Lower lobe of right lung (tissue), 2 donors: ENCODE measurements at regions not wholly inside any gene's neighbourhood (a gene's known extent, or its start where the extent isn't known, plus 50 kb on each side); places are given as distances from the start of the nearest gene placed in this dataset.
"Not testable (repeated sequence)": the region's sequence is repeated elsewhere in the genome, so short reads cannot be mapped to it uniquely, and the experiment has no call there.

Experiments used
- ATAC-seq, 2 donors: fragments of 200-7000 bp; cut with Tn5 transposase; one replicate each; pipeline ENCODE4 v1.9.1; 2020 to 2022; ENCODE audit warnings: mild to moderate bottlenecking in 2 of 2, moderate library complexity in 2 of 2
- DNase-seq: peaks from one replicate; pipeline ENCODE4 v3.0.0-alpha.2; 2020
- H3K27ac ChIP-seq: fragments of 200-600 bp; one replicate; pipeline ENCODE4 v1.8.0; 2022
- H3K27me3 ChIP-seq: fragments of 200-600 bp; one replicate; pipeline ENCODE4 v1.8.0; 2022; ENCODE audit warnings: low read depth
- H3K36me3 ChIP-seq: fragments of 200-600 bp; one replicate; pipeline ENCODE4 v1.8.0; 2022; ENCODE audit warnings: mild to moderate bottlenecking
- H3K4me1 ChIP-seq: fragments of 200-600 bp; one replicate; pipeline ENCODE4 v1.8.0; 2022
- H3K4me3 ChIP-seq: fragments of 200-600 bp; one replicate; pipeline ENCODE4 v1.8.0; 2022; ENCODE audit warnings: mild to moderate bottlenecking
- H3K9me3 ChIP-seq: fragments of 200-600 bp; one replicate; pipeline ENCODE4 v1.8.0; 2022
- CTCF ChIP-seq: fragments of 200-600 bp; IDR thresholded peaks from one replicate; pipeline ENCODE4 v1.8.0; 2022; ENCODE audit warnings: antibody characterized with exemption, mild to moderate bottlenecking
- intact Hi-C: fragments of 100-400 bp; cut with DNase I; formaldehyde crosslinking; loops from one replicate; pipeline ENCODE4 v1.11.0; 2022
- donor health status: DM: no; HTN: yes; CAD: no; lungs with severe emphysema.

GRCh38 chr10:71014021-71014805 is 125.8 kb upstream of the PCBD1 start:
- H3K9me3 ChIP-seq = no peaks in the 10 kb centered on the region
- H3K27ac ChIP-seq = no peak overlapping the region
- TF ChIP-seq CTCF = no peak
- H3K27me3 ChIP-seq = peaks cover 5% of the 10 kb centered on the region
- no peaks in the 10 kb centered on the region for H3K4me1 ChIP-seq
- DNase-seq = no peak
- H3K36me3 ChIP-seq = no peaks in the 10 kb centered on the region
- intact Hi-C loops = no loop called here
- ATAC-seq = no peak
- H3K4me3 ChIP-seq = no peak overlapping the region

- ATAC-seq (no peak), DNase-seq (no peak)
- Histone ChIP-seq H3K4me1 (no peaks in the 10 kb centered on the region), H3K27me3 (no peaks in the 10 kb centered on the region), H3K9me3 (no peaks in the 10 kb centered on the region), H3K27ac (no peak overlapping the region), H3K4me3 (no peak overlapping the region), H3K36me3 (no peaks in the 10 kb centered on the region)
- intact Hi-C loops = no loop called here
- TF ChIP-seq CTCF = no peak
Observed at GRCh38 chr10:71015674-71016073, 127.3 kb upstream of the PCBD1 start.

- H3K27ac ChIP-seq, H3K4me1 ChIP-seq, H3K27me3 ChIP-seq, H3K36me3 ChIP-seq, H3K9me3 ChIP-seq, H3K4me3 ChIP-seq, DNase-seq, ATAC-seq, intact Hi-C loops: not testable (repeated sequence)
Observed at GRCh38 chr10:71020061-71020460, 131.7 kb upstream of the PCBD1 start.

- H3K9me3 ChIP-seq = no peaks in the 10 kb centered on the region
- no peaks in the 10 kb centered on the region for H3K4me1 ChIP-seq
- no peak overlapping the region for H3K4me3 ChIP-seq
- no peaks in the 10 kb centered on the region for H3K36me3 ChIP-seq
- no peak for TF ChIP-seq CTCF
- ATAC-seq (no peak), DNase-seq (no peak)
- intact Hi-C loops = no loop called here
- no peak overlapping the region for H3K27ac ChIP-seq
- H3K27me3 ChIP-seq = no peaks in the 10 kb centered on the region
Observed at GRCh38 chr10:71021402-71021801, 133.0 kb upstream of the PCBD1 start.

GRCh38 chr10:71023704-71024283 is 135.4 kb upstream of the PCBD1 start:
- Histone ChIP-seq H3K27ac (no peak overlapping the region), H3K4me3 (no peak overlapping the region), H3K9me3 (no peaks in the 10 kb centered on the region), H3K27me3 (no peaks in the 10 kb centered on the region), H3K36me3 (no peaks in the 10 kb centered on the region), H3K4me1 (no peaks in the 10 kb centered on the region)
- no peak for DNase-seq
- intact Hi-C loops = no loop called here
- no peak for TF ChIP-seq CTCF
- ATAC-seq = no peak

- ATAC-seq (no peak), DNase-seq (no peak)
- Histone ChIP-seq H3K36me3 (no peaks in the 10 kb centered on the region), H3K4me1 (no peaks in the 10 kb centered on the region), H3K27ac (no peak overlapping the region), H3K27me3 (no peaks in the 10 kb centered on the region), H3K4me3 (no peak overlapping the region), H3K9me3 (no peaks in the 10 kb centered on the region)
- intact Hi-C loops = no loop called here
- TF ChIP-seq CTCF = no peak
Observed at GRCh38 chr10:71024490-71024889, 136.1 kb upstream of the PCBD1 start.
